Liver (tissue), 8 donors: ENCODE measurements at regions not wholly inside any gene's neighbourhood (a gene's known extent, or its start where the extent isn't known, plus 50 kb on each side); places are given as distances from the start of the nearest gene placed in this dataset.

Source experiments
- DNase-seq: peaks from one replicate; pipeline ENCODE4 v3.0.0-alpha.2; 2017; ENCODE audit warnings: low spot score
- H3K27ac ChIP-seq, 2 donors: one replicate each; pipeline ENCODE4 v1.7.0; 2013; ENCODE audit warnings: inconsistent platforms in 2 of 2, low read length in 2 of 2, control low read depth in 1 of 2, low read depth in 1 of 2, mild to moderate bottlenecking in 1 of 2
- H3K27me3 ChIP-seq, 4 donors: one replicate each; pipeline versions ENCODE4 v1.6.1 to v1.7.0; 2013; ENCODE audit warnings: low read length in 3 of 4, inconsistent platforms in 1 of 4, mild to moderate bottlenecking in 1 of 4, moderate library complexity in 1 of 4; ENCODE audit not compliant: control insufficient read depth in 4 of 4, insufficient read depth in 4 of 4
- H3K36me3 ChIP-seq, 4 donors: one replicate each; pipeline versions ENCODE4 v1.6.1 to v1.7.0; 2013; ENCODE audit warnings: low read length in 3 of 4, mild to moderate bottlenecking in 3 of 4, low read depth in 1 of 4, moderate library complexity in 1 of 4; ENCODE audit not compliant: control insufficient read depth in 4 of 4, insufficient read depth in 3 of 4
- H3K4me1 ChIP-seq, 4 donors: one replicate each; pipeline versions ENCODE4 v1.6.1 to v1.7.0; 2013; ENCODE audit warnings: low read length in 3 of 4, mild to moderate bottlenecking in 3 of 4, moderate library complexity in 1 of 4; ENCODE audit not compliant: control insufficient read depth in 4 of 4, insufficient read depth in 4 of 4
- H3K4me3 ChIP-seq, 3 donors: one replicate each; pipeline versions ENCODE4 v1.6.1 to v1.7.0; 2013; ENCODE audit warnings: low read length in 3 of 3, control low read depth in 1 of 3, low read depth in 1 of 3, mild to moderate bottlenecking in 1 of 3
- H3K9ac ChIP-seq, 2 donors: one replicate each; pipeline ENCODE4 v1.7.0; 2013; ENCODE audit warnings: low read length in 2 of 2, mild to moderate bottlenecking in 2 of 2, moderate library complexity in 2 of 2, control low read depth in 1 of 2, low read depth in 1 of 2
- H3K9me3 ChIP-seq, 4 donors: one replicate each; pipeline versions ENCODE4 v1.6.1 to v1.7.0; 2013; ENCODE audit warnings: low read length in 3 of 4; ENCODE audit not compliant: control insufficient read depth in 4 of 4
- EGR1 ChIP-seq, 2 donors: IDR thresholded peaks; 2 replicates each; pipeline ENCODE4 v1.6.1; 2016 to 2018; ENCODE audit warnings: antibody characterized with exemption in 2 of 2, low read depth in 2 of 2
- FOXA1 ChIP-seq: IDR thresholded peaks from 2 replicates; pipeline ENCODE4 v1.6.1; 2016; ENCODE audit warnings: antibody characterized with exemption
- FOXA2 ChIP-seq: IDR thresholded peaks from 2 replicates; pipeline ENCODE4 v1.6.1; 2016; ENCODE audit warnings: antibody characterized with exemption
- GABPA ChIP-seq, 2 donors: IDR thresholded peaks in 1 of 2; conservative IDR thresholded peaks in 1 of 2; 2 replicates each; pipeline ENCODE4 v1.6.1; 2016; ENCODE audit warnings: antibody characterized with exemption in 2 of 2, mild to moderate bottlenecking in 1 of 2, moderate library complexity in 1 of 2
- HNF4A ChIP-seq, 2 donors: conservative IDR thresholded peaks; 2 replicates each; pipeline ENCODE4 v1.6.1; 2016; ENCODE audit warnings: antibody characterized with exemption in 2 of 2, mild to moderate bottlenecking in 2 of 2
- HNF4G ChIP-seq: IDR thresholded peaks from 2 replicates; pipeline ENCODE4 v1.6.1; 2016; ENCODE audit warnings: antibody characterized with exemption
- JUND ChIP-seq, 2 donors: IDR thresholded peaks; 2 replicates each; pipeline ENCODE4 v1.6.1; 2016; ENCODE audit warnings: antibody characterized with exemption in 2 of 2
- NR2F2 ChIP-seq: IDR thresholded peaks from 2 replicates; pipeline ENCODE4 v1.6.1; 2016; ENCODE audit warnings: antibody characterized with exemption
- RAD21 ChIP-seq, 2 donors: IDR thresholded peaks; 2 replicates each; pipeline ENCODE4 v1.6.1; 2016; ENCODE audit warnings: antibody characterized with exemption in 2 of 2, mild to moderate bottlenecking in 2 of 2
- RXRA ChIP-seq, 2 donors: IDR thresholded peaks; 2 replicates each; pipeline ENCODE4 v1.6.1; 2017 to 2018; ENCODE audit warnings: antibody characterized with exemption in 2 of 2, mild to moderate bottlenecking in 1 of 2
- SP1 ChIP-seq: IDR thresholded peaks from 2 replicates; pipeline ENCODE4 v1.6.1; 2018; ENCODE audit warnings: antibody characterized with exemption, mild to moderate bottlenecking
- TAF1 ChIP-seq: conservative IDR thresholded peaks from 2 replicates; pipeline ENCODE4 v1.6.1; 2016; ENCODE audit warnings: antibody characterized with exemption, mild to moderate bottlenecking
- YY1 ChIP-seq: IDR thresholded peaks from 2 replicates; pipeline ENCODE4 v1.6.1; 2016; ENCODE audit warnings: antibody characterized with exemption, mild to moderate bottlenecking
- WGBS: extraction: QIAGEN DNeasy Blood & Tissue Kit; methylation state at CpG from one replicate; pipeline ENCODE4 v1.1.7; 2013; 5-methylcytosine and 5-hydroxymethylcytosine counted together
- TF ChIP-seq, protein P1 (sequence below): IDR thresholded peaks from 2 replicates; pipeline ENCODE4 v1.6.1; 2016; ENCODE audit warnings: antibody characterized with exemption
- TF ChIP-seq, protein P2 (sequence below): IDR thresholded peaks from 2 replicates; pipeline ENCODE4 v1.6.1; 2016; ENCODE audit warnings: antibody characterized with exemption
- TF ChIP-seq, protein P3 (sequence below): IDR thresholded peaks from 2 replicates; pipeline ENCODE4 v1.6.1; 2016; ENCODE audit warnings: antibody characterized with exemption, mild to moderate bottlenecking
- TF ChIP-seq, protein P4 (sequence below): fragments of 150-350 bp; IDR thresholded peaks from 2 replicates; pipeline ENCODE4 v1.5.1; 2017; ENCODE audit warnings: improper control_type of control experiment, low read depth, low read length; ENCODE audit not compliant: missing input control
- TF ChIP-seq, protein P5 (sequence below): IDR thresholded peaks from 2 replicates; pipeline ENCODE4 v1.6.1; 2016; ENCODE audit warnings: antibody characterized with exemption
- donor health status: healthy.
- donor health status: healthy.
- donor health status: healthy.
- donor health status: healthy.
- donor health status: healthy.

DNA sequence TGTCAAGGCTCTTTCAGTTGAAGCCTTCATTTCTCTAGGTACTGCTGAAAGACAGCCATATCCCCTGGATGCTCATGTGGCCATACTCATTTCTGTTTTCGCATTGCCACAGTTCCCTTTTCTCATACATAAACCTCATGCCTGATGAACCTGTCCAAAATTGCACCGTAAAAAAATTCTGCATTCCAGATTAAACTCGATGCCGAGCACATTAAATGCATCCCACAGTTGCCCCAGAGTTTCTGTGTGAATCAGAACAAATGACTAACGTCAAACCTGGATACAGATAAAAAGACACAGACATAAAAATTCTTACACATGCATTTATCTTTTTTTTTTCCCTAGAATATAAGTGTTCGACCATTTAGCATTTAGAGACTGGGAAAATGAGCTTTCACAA is 288.2 kb downstream of the COG6 start (continued):
- TF ChIP-seq, protein P1, sequence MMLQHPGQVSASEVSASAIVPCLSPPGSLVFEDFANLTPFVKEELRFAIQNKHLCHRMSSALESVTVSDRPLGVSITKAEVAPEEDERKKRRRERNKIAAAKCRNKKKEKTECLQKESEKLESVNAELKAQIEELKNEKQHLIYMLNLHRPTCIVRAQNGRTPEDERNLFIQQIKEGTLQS = no peak
- TF ChIP-seq EGR1 (IDR thresholded peaks at IDR 0.05; ENCODE audit: low read depth in 2 of 2) = no peak
- no peak for TF ChIP-seq RXRA (IDR thresholded peaks at IDR 0.05)

DNA sequence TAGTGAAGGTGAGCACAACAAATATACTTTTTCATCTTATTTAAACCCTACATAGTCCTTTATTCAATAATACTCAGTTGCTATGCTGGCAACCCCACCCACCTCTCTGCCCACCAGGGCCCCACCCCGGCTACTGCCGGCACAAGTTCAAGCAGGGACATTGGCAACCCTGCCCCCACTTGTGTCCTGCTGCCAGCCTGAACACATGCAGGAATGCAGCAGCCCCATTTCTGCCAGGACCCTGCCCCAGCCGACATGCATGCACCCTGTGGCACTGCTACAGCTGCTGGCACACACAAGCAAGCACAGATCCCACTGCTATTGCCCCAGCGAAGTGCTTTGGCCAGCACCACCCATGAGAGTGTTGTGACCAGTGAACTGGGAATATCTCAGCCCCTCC is 289.8 kb downstream of the COG6 start:
- H3K36me3 ChIP-seq = no peaks in the 10 kb centered on the region
- no peaks in the 10 kb centered on the region for H3K9me3 ChIP-seq
- WGBS = 65% methylated on average over 4 of the region's 4 CpGs
- peaks cover 0 to 2% (median 0%) of the 10 kb centered on the region in 4 donors for H3K4me1 ChIP-seq
- no peak overlapping the region for H3K27ac ChIP-seq
- no peak for DNase-seq
- no peak overlapping the region for H3K4me3 ChIP-seq
- H3K27me3 ChIP-seq = no peaks in the 10 kb centered on the region
- TF ChIP-seq JUND (IDR thresholded peaks at IDR 0.05) (no peak), YY1 (no peak)
- H3K9ac ChIP-seq = no peak overlapping the region

DNA sequence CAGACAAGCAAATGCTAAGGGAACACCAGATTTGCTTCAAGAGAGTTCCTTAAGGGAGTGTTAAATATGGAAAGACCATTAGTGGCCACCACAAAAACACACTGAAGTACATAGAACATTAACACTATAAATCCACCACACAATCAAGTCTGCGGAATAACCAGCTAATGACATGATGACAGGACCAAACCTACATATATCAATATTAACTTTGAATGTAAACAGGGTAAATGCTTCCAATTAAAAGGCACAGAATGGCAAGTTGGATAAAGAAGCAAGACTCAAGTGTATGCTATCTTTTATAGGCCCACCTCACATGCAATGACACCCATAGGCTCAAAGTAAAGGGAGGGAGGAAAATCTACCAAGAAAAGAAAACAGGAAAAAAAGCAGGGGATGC is 291.3 kb downstream of the COG6 start:
- no peaks in the 10 kb centered on the region for H3K9me3 ChIP-seq
- WGBS = 96% methylated on average over 1 of the region's 1 CpG
- TF ChIP-seq, protein P1 = no peak
- no peak for TF ChIP-seq EGR1 (IDR thresholded peaks at IDR 0.05; ENCODE audit: low read depth in 2 of 2)
- no peak for TF ChIP-seq RXRA (IDR thresholded peaks at IDR 0.05)
- no peak for TF ChIP-seq GABPA (IDR thresholded peaks at IDR 0.05 in 1 of 2, conservative IDR thresholded peaks at IDR 0.05 in 1 of 2)
- no peak for TF ChIP-seq TAF1
- TF ChIP-seq, protein P2, sequence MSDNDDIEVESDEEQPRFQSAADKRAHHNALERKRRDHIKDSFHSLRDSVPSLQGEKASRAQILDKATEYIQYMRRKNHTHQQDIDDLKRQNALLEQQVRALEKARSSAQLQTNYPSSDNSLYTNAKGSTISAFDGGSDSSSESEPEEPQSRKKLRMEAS = no peak
- no peak for TF ChIP-seq RAD21 (IDR thresholded peaks at IDR 0.05)
- TF ChIP-seq YY1 = no peak
- TF ChIP-seq FOXA2 = no peak
- no peak for TF ChIP-seq JUND (IDR thresholded peaks at IDR 0.05)
- TF ChIP-seq NR2F2 = no peak
- TF ChIP-seq, protein P3, sequence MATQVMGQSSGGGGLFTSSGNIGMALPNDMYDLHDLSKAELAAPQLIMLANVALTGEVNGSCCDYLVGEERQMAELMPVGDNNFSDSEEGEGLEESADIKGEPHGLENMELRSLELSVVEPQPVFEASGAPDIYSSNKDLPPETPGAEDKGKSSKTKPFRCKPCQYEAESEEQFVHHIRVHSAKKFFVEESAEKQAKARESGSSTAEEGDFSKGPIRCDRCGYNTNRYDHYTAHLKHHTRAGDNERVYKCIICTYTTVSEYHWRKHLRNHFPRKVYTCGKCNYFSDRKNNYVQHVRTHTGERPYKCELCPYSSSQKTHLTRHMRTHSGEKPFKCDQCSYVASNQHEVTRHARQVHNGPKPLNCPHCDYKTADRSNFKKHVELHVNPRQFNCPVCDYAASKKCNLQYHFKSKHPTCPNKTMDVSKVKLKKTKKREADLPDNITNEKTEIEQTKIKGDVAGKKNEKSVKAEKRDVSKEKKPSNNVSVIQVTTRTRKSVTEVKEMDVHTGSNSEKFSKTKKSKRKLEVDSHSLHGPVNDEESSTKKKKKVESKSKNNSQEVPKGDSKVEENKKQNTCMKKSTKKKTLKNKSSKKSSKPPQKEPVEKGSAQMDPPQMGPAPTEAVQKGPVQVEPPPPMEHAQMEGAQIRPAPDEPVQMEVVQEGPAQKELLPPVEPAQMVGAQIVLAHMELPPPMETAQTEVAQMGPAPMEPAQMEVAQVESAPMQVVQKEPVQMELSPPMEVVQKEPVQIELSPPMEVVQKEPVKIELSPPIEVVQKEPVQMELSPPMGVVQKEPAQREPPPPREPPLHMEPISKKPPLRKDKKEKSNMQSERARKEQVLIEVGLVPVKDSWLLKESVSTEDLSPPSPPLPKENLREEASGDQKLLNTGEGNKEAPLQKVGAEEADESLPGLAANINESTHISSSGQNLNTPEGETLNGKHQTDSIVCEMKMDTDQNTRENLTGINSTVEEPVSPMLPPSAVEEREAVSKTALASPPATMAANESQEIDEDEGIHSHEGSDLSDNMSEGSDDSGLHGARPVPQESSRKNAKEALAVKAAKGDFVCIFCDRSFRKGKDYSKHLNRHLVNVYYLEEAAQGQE = no peak
- no peak for TF ChIP-seq HNF4A (conservative IDR thresholded peaks at IDR 0.05)
- TF ChIP-seq HNF4G = no peak
- TF ChIP-seq FOXA1 = no peak
- no peak for TF ChIP-seq SP1
- TF ChIP-seq, protein P4, sequence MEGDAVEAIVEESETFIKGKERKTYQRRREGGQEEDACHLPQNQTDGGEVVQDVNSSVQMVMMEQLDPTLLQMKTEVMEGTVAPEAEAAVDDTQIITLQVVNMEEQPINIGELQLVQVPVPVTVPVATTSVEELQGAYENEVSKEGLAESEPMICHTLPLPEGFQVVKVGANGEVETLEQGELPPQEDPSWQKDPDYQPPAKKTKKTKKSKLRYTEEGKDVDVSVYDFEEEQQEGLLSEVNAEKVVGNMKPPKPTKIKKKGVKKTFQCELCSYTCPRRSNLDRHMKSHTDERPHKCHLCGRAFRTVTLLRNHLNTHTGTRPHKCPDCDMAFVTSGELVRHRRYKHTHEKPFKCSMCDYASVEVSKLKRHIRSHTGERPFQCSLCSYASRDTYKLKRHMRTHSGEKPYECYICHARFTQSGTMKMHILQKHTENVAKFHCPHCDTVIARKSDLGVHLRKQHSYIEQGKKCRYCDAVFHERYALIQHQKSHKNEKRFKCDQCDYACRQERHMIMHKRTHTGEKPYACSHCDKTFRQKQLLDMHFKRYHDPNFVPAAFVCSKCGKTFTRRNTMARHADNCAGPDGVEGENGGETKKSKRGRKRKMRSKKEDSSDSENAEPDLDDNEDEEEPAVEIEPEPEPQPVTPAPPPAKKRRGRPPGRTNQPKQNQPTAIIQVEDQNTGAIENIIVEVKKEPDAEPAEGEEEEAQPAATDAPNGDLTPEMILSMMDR = no peak
- TF ChIP-seq, protein P5, sequence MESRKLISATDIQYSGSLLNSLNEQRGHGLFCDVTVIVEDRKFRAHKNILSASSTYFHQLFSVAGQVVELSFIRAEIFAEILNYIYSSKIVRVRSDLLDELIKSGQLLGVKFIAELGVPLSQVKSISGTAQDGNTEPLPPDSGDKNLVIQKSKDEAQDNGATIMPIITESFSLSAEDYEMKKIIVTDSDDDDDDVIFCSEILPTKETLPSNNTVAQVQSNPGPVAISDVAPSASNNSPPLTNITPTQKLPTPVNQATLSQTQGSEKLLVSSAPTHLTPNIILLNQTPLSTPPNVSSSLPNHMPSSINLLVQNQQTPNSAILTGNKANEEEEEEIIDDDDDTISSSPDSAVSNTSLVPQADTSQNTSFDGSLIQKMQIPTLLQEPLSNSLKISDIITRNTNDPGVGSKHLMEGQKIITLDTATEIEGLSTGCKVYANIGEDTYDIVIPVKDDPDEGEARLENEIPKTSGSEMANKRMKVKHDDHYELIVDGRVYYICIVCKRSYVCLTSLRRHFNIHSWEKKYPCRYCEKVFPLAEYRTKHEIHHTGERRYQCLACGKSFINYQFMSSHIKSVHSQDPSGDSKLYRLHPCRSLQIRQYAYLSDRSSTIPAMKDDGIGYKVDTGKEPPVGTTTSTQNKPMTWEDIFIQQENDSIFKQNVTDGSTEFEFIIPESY = no peak
- DNase-seq = no peak
- H3K27ac ChIP-seq = no peak overlapping the region
- H3K36me3 ChIP-seq = no peaks in the 10 kb centered on the region
- no peak overlapping the region for H3K4me3 ChIP-seq
- H3K9ac ChIP-seq = no peak overlapping the region
- H3K4me1 ChIP-seq = peaks cover 0 to 2% (median 0%) of the 10 kb centered on the region in 4 donors
- no peaks in the 10 kb centered on the region for H3K27me3 ChIP-seq
